ENCODE measurements at regions not wholly inside any gene's neighbourhood (a gene's known extent, or its start where the extent isn't known, plus 50 kb on each side); places are given as distances from the start of the nearest gene placed in this dataset.

- H3K27ac ChIP-seq (ENCODE audit: low read length): no peak overlapping the region
- Mint-ChIP-seq H3K36me3 (no peaks in the 10 kb centered on the region), H3K4me3 (no peak overlapping the region), H3K27ac (no peak overlapping the region), H3K4me1 (no peaks in the 10 kb centered on the region), H3K9me3 (peaks cover 0 to 4% (median 0%) of the 10 kb centered on the region in 3 donors), H3K27me3 (no peaks in the 10 kb centered on the region)
- no peaks in the 10 kb centered on the region for H3K4me1 ChIP-seq (ENCODE audit: control insufficient read depth in 1 of 2, extremely low read depth in 1 of 2, insufficient read depth in 2 of 2, low read length in 2 of 2)
- DNase-seq (no peak), ATAC-seq (replicated peaks in 1 of 4) (no peak)
- H3K4me3 ChIP-seq (ENCODE audit: control insufficient read depth in 1 of 2, extremely low read depth in 1 of 2, low read length in 1 of 2): no peak overlapping the region
- no peaks in the 10 kb centered on the region for H3K27me3 ChIP-seq (replicated peaks in 1 of 2; ENCODE audit: control insufficient read depth in 2 of 2, extremely low read depth in 1 of 2, insufficient read depth in 2 of 2, low read length in 1 of 2)
- no peaks in the 10 kb centered on the region for H3K36me3 ChIP-seq (ENCODE audit: control insufficient read depth in 2 of 2, extremely low read depth in 1 of 2, insufficient read depth in 1 of 2, low read length in 1 of 2)
- no peaks in the 10 kb centered on the region for H3K9me3 ChIP-seq
- CTCF ChIA-PET: no interaction called here
- WGBS (ENCODE audit: insufficient coverage): no CpG with 5 or more reads among the region's 1 CpG
- POLR2A ChIA-PET: no interaction called here
These were observed 88.6 kb upstream of the FBN2 start for GRCh38 chr5:128626536-128627090.

- Histone ChIP-seq H3K27ac (ENCODE audit: low read length) (no peak overlapping the region), H3K4me3 (ENCODE audit: control insufficient read depth in 1 of 2, extremely low read depth in 1 of 2, low read length in 1 of 2) (no peak overlapping the region), H3K27me3 (replicated peaks in 1 of 2; ENCODE audit: control insufficient read depth in 2 of 2, extremely low read depth in 1 of 2, insufficient read depth in 2 of 2, low read length in 1 of 2) (no peaks in the 10 kb centered on the region), H3K9me3 (no peaks in the 10 kb centered on the region), H3K36me3 (ENCODE audit: control insufficient read depth in 2 of 2, extremely low read depth in 1 of 2, insufficient read depth in 1 of 2, low read length in 1 of 2) (no peaks in the 10 kb centered on the region), H3K4me1 (ENCODE audit: control insufficient read depth in 1 of 2, extremely low read depth in 1 of 2, insufficient read depth in 2 of 2, low read length in 2 of 2) (no peaks in the 10 kb centered on the region)
- Mint-ChIP-seq H3K27me3 (no peaks in the 10 kb centered on the region), H3K4me1 (no peaks in the 10 kb centered on the region), H3K4me3 (no peak overlapping the region), H3K9me3 (peaks cover 0 to 4% (median 0%) of the 10 kb centered on the region in 3 donors), H3K27ac (no peak overlapping the region), H3K36me3 (no peaks in the 10 kb centered on the region)
- DNase-seq: no peak
- POLR2A ChIA-PET: no interaction called here
- CTCF ChIA-PET: no interaction called here
- no CpG with 5 or more reads among the region's 1 CpG for WGBS (ENCODE audit: insufficient coverage)
- no peak for ATAC-seq (replicated peaks in 1 of 4)
These were observed 89.9 kb upstream of the FBN2 start for GRCh38 chr5:128627939-128628338.

GRCh38 chr5:128629157-128629556 lies 91.1 kb upstream of the FBN2 start:
- Histone ChIP-seq H3K27me3 (replicated peaks in 1 of 2; ENCODE audit: control insufficient read depth in 2 of 2, extremely low read depth in 1 of 2, insufficient read depth in 2 of 2, low read length in 1 of 2) (no peaks in the 10 kb centered on the region), H3K9me3 (no peaks in the 10 kb centered on the region), H3K4me1 (ENCODE audit: control insufficient read depth in 1 of 2, extremely low read depth in 1 of 2, insufficient read depth in 2 of 2, low read length in 2 of 2) (no peaks in the 10 kb centered on the region), H3K4me3 (ENCODE audit: control insufficient read depth in 1 of 2, extremely low read depth in 1 of 2, low read length in 1 of 2) (no peak overlapping the region), H3K36me3 (ENCODE audit: control insufficient read depth in 2 of 2, extremely low read depth in 1 of 2, insufficient read depth in 1 of 2, low read length in 1 of 2) (no peaks in the 10 kb centered on the region), H3K27ac (ENCODE audit: low read length) (no peak overlapping the region)
- Mint-ChIP-seq H3K27ac (no peak overlapping the region), H3K27me3 (no peaks in the 10 kb centered on the region), H3K36me3 (no peaks in the 10 kb centered on the region), H3K4me3 (no peak overlapping the region), H3K9me3 (peaks cover 0 to 4% (median 0%) of the 10 kb centered on the region in 3 donors), H3K4me1 (no peaks in the 10 kb centered on the region)
- ATAC-seq (replicated peaks in 1 of 4) (no peak), DNase-seq (no peak)
- WGBS (ENCODE audit: insufficient coverage): 87% methylated on average over 3 of the region's 3 CpGs
- POLR2A ChIA-PET: no interaction called here
- CTCF ChIA-PET: interaction anchor here in 1 of 2 donors (0.6 kb wide), 1 partner anchor 23 kb away, joined by 3 read pairs; no protein-coding TSS in a partner anchor

- H3K4me1 ChIP-seq (ENCODE audit: control insufficient read depth in 1 of 2, extremely low read depth in 1 of 2, insufficient read depth in 2 of 2, low read length in 2 of 2): no peaks in the 10 kb centered on the region
- H3K4me1 Mint-ChIP-seq: no peaks in the 10 kb centered on the region
- WGBS (ENCODE audit: insufficient coverage): no CpG with 5 or more reads among the region's 1 CpG
- ChIA-PET POLR2A (no interaction called here), CTCF (no interaction called here)
- no peak overlapping the region for H3K4me3 Mint-ChIP-seq
- no peak for DNase-seq
- no peak overlapping the region for H3K27ac ChIP-seq (ENCODE audit: low read length)
- H3K9me3 ChIP-seq: no peaks in the 10 kb centered on the region
- H3K27me3 Mint-ChIP-seq: no peaks in the 10 kb centered on the region
- H3K36me3 Mint-ChIP-seq: no peaks in the 10 kb centered on the region
- ATAC-seq (replicated peaks in 1 of 4): no peak
- no peak overlapping the region for H3K4me3 ChIP-seq (ENCODE audit: control insufficient read depth in 1 of 2, extremely low read depth in 1 of 2, low read length in 1 of 2)
- no peaks in the 10 kb centered on the region for H3K27me3 ChIP-seq (replicated peaks in 1 of 2; ENCODE audit: control insufficient read depth in 2 of 2, extremely low read depth in 1 of 2, insufficient read depth in 2 of 2, low read length in 1 of 2)
- H3K36me3 ChIP-seq (ENCODE audit: control insufficient read depth in 2 of 2, extremely low read depth in 1 of 2, insufficient read depth in 1 of 2, low read length in 1 of 2): no peaks in the 10 kb centered on the region
- H3K27ac Mint-ChIP-seq: no peak overlapping the region
- peaks cover 0 to 4% (median 0%) of the 10 kb centered on the region in 3 donors for H3K9me3 Mint-ChIP-seq
These were observed 92.1 kb upstream of the FBN2 start for GRCh38 chr5:128630121-128630520.

- Histone ChIP-seq H3K36me3 (ENCODE audit: control insufficient read depth in 2 of 2, extremely low read depth in 1 of 2, insufficient read depth in 1 of 2, low read length in 1 of 2) (no peaks in the 10 kb centered on the region), H3K27me3 (replicated peaks in 1 of 2; ENCODE audit: control insufficient read depth in 2 of 2, extremely low read depth in 1 of 2, insufficient read depth in 2 of 2, low read length in 1 of 2) (no peaks in the 10 kb centered on the region), H3K4me3 (ENCODE audit: control insufficient read depth in 1 of 2, extremely low read depth in 1 of 2, low read length in 1 of 2) (no peak overlapping the region), H3K4me1 (ENCODE audit: control insufficient read depth in 1 of 2, extremely low read depth in 1 of 2, insufficient read depth in 2 of 2, low read length in 2 of 2) (no peaks in the 10 kb centered on the region), H3K9me3 (no peaks in the 10 kb centered on the region), H3K27ac (ENCODE audit: low read length) (no peak overlapping the region)
- ATAC-seq (replicated peaks in 1 of 4) (no peak), DNase-seq (no peak)
- Mint-ChIP-seq H3K27me3 (no peaks in the 10 kb centered on the region), H3K27ac (no peak overlapping the region), H3K36me3 (no peaks in the 10 kb centered on the region), H3K9me3 (peaks cover 2 to 9% (median 3%) of the 10 kb centered on the region in 3 donors), H3K4me3 (no peak overlapping the region), H3K4me1 (no peaks in the 10 kb centered on the region)
- CTCF ChIA-PET: no interaction called here
- WGBS (ENCODE audit: insufficient coverage): 80% methylated on average over 1 of the region's 1 CpG
- POLR2A ChIA-PET: no interaction called here
These were observed 93.7 kb upstream of the FBN2 start for GRCh38 chr5:128631771-128632170.

GRCh38 chr5:128632264-128632663 lies 94.2 kb upstream of the FBN2 start:
- no peak overlapping the region for H3K4me3 Mint-ChIP-seq
- Histone ChIP-seq H3K27me3 (replicated peaks in 1 of 2; ENCODE audit: control insufficient read depth in 2 of 2, extremely low read depth in 1 of 2, insufficient read depth in 2 of 2, low read length in 1 of 2) (no peaks in the 10 kb centered on the region), H3K4me1 (ENCODE audit: control insufficient read depth in 1 of 2, extremely low read depth in 1 of 2, insufficient read depth in 2 of 2, low read length in 2 of 2) (no peaks in the 10 kb centered on the region), H3K36me3 (ENCODE audit: control insufficient read depth in 2 of 2, extremely low read depth in 1 of 2, insufficient read depth in 1 of 2, low read length in 1 of 2) (no peaks in the 10 kb centered on the region), H3K27ac (ENCODE audit: low read length) (no peak overlapping the region), H3K9me3 (no peaks in the 10 kb centered on the region), H3K4me3 (ENCODE audit: control insufficient read depth in 1 of 2, extremely low read depth in 1 of 2, low read length in 1 of 2) (no peak overlapping the region)
- 100% methylated on average over 1 of the region's 6 CpGs for WGBS (ENCODE audit: insufficient coverage)
- ChIA-PET POLR2A (no interaction called here), CTCF (no interaction called here)
- DNase-seq: no peak
- H3K27me3 Mint-ChIP-seq: no peaks in the 10 kb centered on the region
- no peak for ATAC-seq (replicated peaks in 1 of 4)
- H3K27ac Mint-ChIP-seq: no peak overlapping the region
- H3K36me3 Mint-ChIP-seq: no peaks in the 10 kb centered on the region
- H3K4me1 Mint-ChIP-seq: no peaks in the 10 kb centered on the region
- peaks cover 2 to 9% (median 3%) of the 10 kb centered on the region in 3 donors for H3K9me3 Mint-ChIP-seq

GRCh38 chr5:128633901-128634300 lies 95.9 kb upstream of the FBN2 start:
- no peak for ATAC-seq (replicated peaks in 1 of 4)
- POLR2A ChIA-PET: no interaction called here
- no peaks in the 10 kb centered on the region for H3K27me3 Mint-ChIP-seq
- CTCF ChIA-PET: no interaction called here
- Histone ChIP-seq H3K27ac (ENCODE audit: low read length) (no peak overlapping the region), H3K27me3 (replicated peaks in 1 of 2; ENCODE audit: control insufficient read depth in 2 of 2, extremely low read depth in 1 of 2, insufficient read depth in 2 of 2, low read length in 1 of 2) (no peaks in the 10 kb centered on the region), H3K4me1 (ENCODE audit: control insufficient read depth in 1 of 2, extremely low read depth in 1 of 2, insufficient read depth in 2 of 2, low read length in 2 of 2) (no peaks in the 10 kb centered on the region), H3K4me3 (ENCODE audit: control insufficient read depth in 1 of 2, extremely low read depth in 1 of 2, low read length in 1 of 2) (no peak overlapping the region), H3K9me3 (no peaks in the 10 kb centered on the region), H3K36me3 (ENCODE audit: control insufficient read depth in 2 of 2, extremely low read depth in 1 of 2, insufficient read depth in 1 of 2, low read length in 1 of 2) (no peaks in the 10 kb centered on the region)
- H3K36me3 Mint-ChIP-seq: no peaks in the 10 kb centered on the region
- DNase-seq: no peak
- no peaks in the 10 kb centered on the region for H3K4me1 Mint-ChIP-seq
- 89% methylated on average over 1 of the region's 3 CpGs for WGBS (ENCODE audit: insufficient coverage)
- no peak overlapping the region for H3K4me3 Mint-ChIP-seq
- peaks cover 2 to 9% (median 3%) of the 10 kb centered on the region in 3 donors for H3K9me3 Mint-ChIP-seq
- H3K27ac Mint-ChIP-seq: no peak overlapping the region
